ENCODE measurements at regions not wholly inside any gene's neighbourhood (a gene's known extent, or its start where the extent isn't known, plus 50 kb on each side); places are given as distances from the start of the nearest gene placed in this dataset.

DNA sequence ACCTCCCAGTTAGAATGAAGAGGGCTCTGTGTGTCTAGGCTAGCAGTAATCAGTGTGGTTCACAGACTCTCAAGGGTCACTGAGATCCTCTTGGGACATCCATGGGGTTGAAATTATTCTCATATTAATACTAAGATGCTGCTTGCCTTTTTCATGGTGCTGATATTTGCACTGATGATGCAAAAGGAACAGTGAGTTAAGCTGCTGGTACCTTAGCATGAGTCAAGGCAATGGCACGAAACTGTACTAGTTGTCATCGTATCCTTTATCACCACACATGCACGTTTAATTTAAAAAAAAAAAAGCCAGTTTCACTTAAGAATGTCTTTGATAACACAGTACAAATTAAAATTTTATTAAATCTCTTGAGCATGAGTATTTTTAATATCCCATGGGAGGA is 151.9 kb upstream of the TANK start:
- TF ChIP-seq, protein P1, sequence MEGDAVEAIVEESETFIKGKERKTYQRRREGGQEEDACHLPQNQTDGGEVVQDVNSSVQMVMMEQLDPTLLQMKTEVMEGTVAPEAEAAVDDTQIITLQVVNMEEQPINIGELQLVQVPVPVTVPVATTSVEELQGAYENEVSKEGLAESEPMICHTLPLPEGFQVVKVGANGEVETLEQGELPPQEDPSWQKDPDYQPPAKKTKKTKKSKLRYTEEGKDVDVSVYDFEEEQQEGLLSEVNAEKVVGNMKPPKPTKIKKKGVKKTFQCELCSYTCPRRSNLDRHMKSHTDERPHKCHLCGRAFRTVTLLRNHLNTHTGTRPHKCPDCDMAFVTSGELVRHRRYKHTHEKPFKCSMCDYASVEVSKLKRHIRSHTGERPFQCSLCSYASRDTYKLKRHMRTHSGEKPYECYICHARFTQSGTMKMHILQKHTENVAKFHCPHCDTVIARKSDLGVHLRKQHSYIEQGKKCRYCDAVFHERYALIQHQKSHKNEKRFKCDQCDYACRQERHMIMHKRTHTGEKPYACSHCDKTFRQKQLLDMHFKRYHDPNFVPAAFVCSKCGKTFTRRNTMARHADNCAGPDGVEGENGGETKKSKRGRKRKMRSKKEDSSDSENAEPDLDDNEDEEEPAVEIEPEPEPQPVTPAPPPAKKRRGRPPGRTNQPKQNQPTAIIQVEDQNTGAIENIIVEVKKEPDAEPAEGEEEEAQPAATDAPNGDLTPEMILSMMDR (IDR thresholded peaks at IDR 0.05): no peak
- TF ChIP-seq POLR2A (IDR thresholded peaks at IDR 0.05): no peak

All from breast epithelium (tissue), 3 donors.